ENCODE measurements at regions not wholly inside any gene's neighbourhood (a gene's known extent, or its start where the extent isn't known, plus 50 kb on each side); places are given as distances from the start of the nearest gene placed in this dataset.

DNA sequence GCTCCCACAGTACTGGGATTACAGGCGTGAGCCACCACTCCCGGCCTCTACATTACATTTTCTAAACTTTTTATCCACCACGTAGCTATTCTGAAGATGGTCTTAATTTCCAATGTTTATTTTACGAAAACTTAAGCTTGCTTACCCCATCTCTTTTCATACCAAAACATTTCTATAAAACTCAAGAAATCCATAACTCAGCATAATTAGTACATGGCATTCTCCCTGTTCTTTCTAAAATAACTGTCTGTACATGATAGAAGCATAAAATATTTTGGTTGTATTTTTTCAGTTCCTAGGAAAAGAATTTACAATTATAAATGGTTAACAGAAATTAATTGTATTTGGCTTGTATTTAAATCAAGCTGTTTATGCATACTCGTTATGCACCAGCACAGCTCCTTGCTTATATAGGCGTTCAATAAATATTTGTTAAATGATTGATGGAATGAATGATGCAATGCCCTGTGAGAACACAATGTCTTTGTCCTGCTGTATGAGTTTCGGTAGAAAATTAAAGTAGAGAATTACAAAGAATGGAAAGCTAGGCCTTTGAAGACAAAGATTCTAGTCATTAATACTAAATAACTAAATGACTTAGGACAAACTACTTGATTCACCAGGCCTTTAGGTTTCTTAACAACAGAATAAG, 384.2 kb downstream of the EFNA5 start:
- FAIRE-seq = no peak
- dilution Hi-C loops (cut with MboI; ENCODE audit: extremely low pct_ligation_motif_present, low sequenced_read_pairs) = no loop called here
- H3K27me3 ChIP-seq (ENCODE audit: control insufficient read depth, extremely low read depth, insufficient read depth, low read length) = no peaks in the 10 kb centered on the region
- H3K4me3 ChIP-seq (ENCODE audit: control insufficient read depth in 2 of 3, extremely low read depth in 1 of 3, insufficient read depth in 2 of 3, low read depth in 1 of 3, low read length in 3 of 3) = no peak overlapping the region
- H3K36me3 ChIP-seq (ENCODE audit: control insufficient read depth in 2 of 2, extremely low read depth in 1 of 2, insufficient read depth in 2 of 2, low read length in 2 of 2) = no peaks in the 10 kb centered on the region
- no peaks in the 10 kb centered on the region for H4K20me1 ChIP-seq (ENCODE audit: control insufficient read depth, extremely low read depth, insufficient read depth, low read length)
- H3K9me3 ChIP-seq (ENCODE audit: control insufficient read depth, low read depth, low read length) = no peaks in the 10 kb centered on the region
- no peak overlapping the region for H2AFZ ChIP-seq (ENCODE audit: control insufficient read depth, low read length)
- H3K9ac ChIP-seq (ENCODE audit: control insufficient read depth, extremely low read depth, insufficient read depth, low read length) = no peak overlapping the region
- no peak for TF ChIP-seq EZH2 (IDR thresholded peaks at IDR 0.05; ENCODE audit: low read length)
- TF ChIP-seq CTCF (optimal IDR thresholded peaks at IDR 0.05 in 1 of 3, IDR thresholded peaks at IDR 0.05 in 1 of 3, conservative IDR thresholded peaks at IDR 0.05 in 1 of 3; ENCODE audit: extremely low read depth in 1 of 3, insufficient read depth in 2 of 3, low read length in 3 of 3) = no peak
- H3K9me1 ChIP-seq (ENCODE audit: control insufficient read depth, extremely low read depth, insufficient read depth, low read length) = no peaks in the 10 kb centered on the region
- DNase-seq (ENCODE audit: low read depth, low spot score) = no peak
- no peak overlapping the region for H3K27ac ChIP-seq (ENCODE audit: control insufficient read depth, insufficient read depth, low read length)
- H3K4me1 ChIP-seq (ENCODE audit: control insufficient read depth, extremely low read depth, insufficient read depth, low read length) = peaks cover 6% of the 10 kb centered on the region
- H3K4me2 ChIP-seq (ENCODE audit: control insufficient read depth, extremely low read depth, insufficient read depth, low read depth, low read length) = no peak overlapping the region
- no peaks in the 10 kb centered on the region for H3K79me2 ChIP-seq (ENCODE audit: control insufficient read depth, insufficient read depth, low read length)

DNA sequence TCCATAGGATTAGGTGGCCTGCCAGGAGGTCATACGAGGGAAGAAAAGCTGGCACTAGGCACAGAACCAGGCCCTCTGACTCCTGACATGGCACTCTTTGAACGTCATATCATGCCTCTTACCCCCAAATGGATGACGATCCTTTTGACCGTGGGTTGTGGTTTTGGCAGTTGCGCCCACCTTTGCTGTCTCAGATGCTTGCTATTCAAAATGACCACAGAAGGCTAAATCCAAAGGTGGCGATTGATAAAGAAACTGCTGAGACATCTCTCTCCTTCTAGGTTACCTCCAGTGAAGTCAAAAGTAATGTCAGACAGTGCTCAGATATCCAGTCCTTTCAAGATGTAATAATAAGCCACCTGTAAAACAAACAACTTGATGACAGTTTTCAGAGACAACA, 385.0 kb downstream of the EFNA5 start:
- no peak for FAIRE-seq
- no peak overlapping the region for H3K4me2 ChIP-seq (ENCODE audit: control insufficient read depth, extremely low read depth, insufficient read depth, low read depth, low read length)

More for the DNA sequence above, 385.0 kb downstream of the EFNA5 start:
- H3K27ac ChIP-seq (ENCODE audit: control insufficient read depth, insufficient read depth, low read length) = no peak overlapping the region
- peaks cover 6% of the 10 kb centered on the region for H3K4me1 ChIP-seq (ENCODE audit: control insufficient read depth, extremely low read depth, insufficient read depth, low read length)
- TF ChIP-seq EZH2 (IDR thresholded peaks at IDR 0.05; ENCODE audit: low read length) (no peak), CTCF (optimal IDR thresholded peaks at IDR 0.05 in 1 of 3, IDR thresholded peaks at IDR 0.05 in 1 of 3, conservative IDR thresholded peaks at IDR 0.05 in 1 of 3; ENCODE audit: extremely low read depth in 1 of 3, insufficient read depth in 2 of 3, low read length in 3 of 3) (no peak)
- H3K9ac ChIP-seq (ENCODE audit: control insufficient read depth, extremely low read depth, insufficient read depth, low read length) = no peak overlapping the region
- H3K9me1 ChIP-seq (ENCODE audit: control insufficient read depth, extremely low read depth, insufficient read depth, low read length) = no peaks in the 10 kb centered on the region
- dilution Hi-C loops (cut with MboI; ENCODE audit: extremely low pct_ligation_motif_present, low sequenced_read_pairs) = no loop called here
- no peaks in the 10 kb centered on the region for H3K9me3 ChIP-seq (ENCODE audit: control insufficient read depth, low read depth, low read length)
- H3K27me3 ChIP-seq (ENCODE audit: control insufficient read depth, extremely low read depth, insufficient read depth, low read length) = no peaks in the 10 kb centered on the region
- DNase-seq (ENCODE audit: low read depth, low spot score) = no peak
- H3K79me2 ChIP-seq (ENCODE audit: control insufficient read depth, insufficient read depth, low read length) = no peaks in the 10 kb centered on the region
- no peak overlapping the region for H2AFZ ChIP-seq (ENCODE audit: control insufficient read depth, low read length)
- no peaks in the 10 kb centered on the region for H3K36me3 ChIP-seq (ENCODE audit: control insufficient read depth in 2 of 2, extremely low read depth in 1 of 2, insufficient read depth in 2 of 2, low read length in 2 of 2)
- no peak overlapping the region for H3K4me3 ChIP-seq (ENCODE audit: control insufficient read depth in 2 of 3, extremely low read depth in 1 of 3, insufficient read depth in 2 of 3, low read depth in 1 of 3, low read length in 3 of 3)
- H4K20me1 ChIP-seq (ENCODE audit: control insufficient read depth, extremely low read depth, insufficient read depth, low read length) = no peaks in the 10 kb centered on the region
